GM12872 (cell line): ENCODE measurements at regions not wholly inside any gene's neighbourhood (a gene's known extent, or its start where the extent isn't known, plus 50 kb on each side); places are given as distances from the start of the nearest gene placed in this dataset.

ENCODE experiments used
- CTCF ChIP-seq: IDR thresholded peaks from 3 replicates; pipeline ENCODE4 v1.5.1; 2011; ENCODE audit warnings: low read depth, mild to moderate bottlenecking, low read length, moderate library complexity; ENCODE audit not compliant: insufficient read depth

GRCh38 chr6:168858926-168859325, 394.7 kb downstream of the THBS2 start:
- no peak for TF ChIP-seq CTCF

GRCh38 chr6:168856914-168857313, 396.7 kb downstream of the THBS2 start:
- no peak for TF ChIP-seq CTCF

GRCh38 chr6:168852376-168852884, 401.2 kb downstream of the THBS2 start:
- TF ChIP-seq CTCF, result no peak

- TF ChIP-seq CTCF, result no peak
Observed at GRCh38 chr6:168851460-168852375, 401.9 kb downstream of the THBS2 start.

GRCh38 chr6:168849459-168849858, 404.2 kb downstream of the THBS2 start:
- no peak for TF ChIP-seq CTCF

- TF ChIP-seq CTCF, result no peak
Observed at GRCh38 chr6:168848797-168849196, 404.8 kb downstream of the THBS2 start.

- no peak for TF ChIP-seq CTCF
Observed at GRCh38 chr6:168844821-168845609, 404.0 kb downstream of the SMOC2 start.
